ENCODE measurements at regions not wholly inside any gene's neighbourhood (a gene's known extent, or its start where the extent isn't known, plus 50 kb on each side); places are given as distances from the start of the nearest gene placed in this dataset.

GRCh38 chr2:220043990-220044335, 416.5 kb downstream of the SLC4A3 start:
- no peaks in the 10 kb centered on the region for H3K36me3 ChIP-seq (ENCODE audit: insufficient read depth, low read depth, low read length)
- no peak overlapping the region for H3K27ac ChIP-seq (ENCODE audit: low read length)
- no peaks in the 10 kb centered on the region for H3K27me3 ChIP-seq (ENCODE audit: insufficient read depth, low read length)
- H3K9me3 ChIP-seq (ENCODE audit: insufficient read depth, low read depth, low read length): no peaks in the 10 kb centered on the region
- no peak overlapping the region for H3K9ac ChIP-seq (ENCODE audit: low read depth, low read length)
- H3K4me1 ChIP-seq (ENCODE audit: insufficient read depth, low read length): peaks cover 31% of the 10 kb centered on the region; the same call in 1 of the 2 replicates
- H3K4me3 ChIP-seq (ENCODE audit: low read length): no peak overlapping the region

- H3K9ac ChIP-seq (ENCODE audit: low read depth, low read length): no peak overlapping the region
- peaks cover 31% of the 10 kb centered on the region; the same call in 1 of the 2 replicates for H3K4me1 ChIP-seq (ENCODE audit: insufficient read depth, low read length)
- H3K27ac ChIP-seq (ENCODE audit: low read length): no peak overlapping the region
- H3K27me3 ChIP-seq (ENCODE audit: insufficient read depth, low read length): no peaks in the 10 kb centered on the region
- no peaks in the 10 kb centered on the region for H3K9me3 ChIP-seq (ENCODE audit: insufficient read depth, low read depth, low read length)
- H3K36me3 ChIP-seq (ENCODE audit: insufficient read depth, low read depth, low read length): no peaks in the 10 kb centered on the region
- no peak overlapping the region for H3K4me3 ChIP-seq (ENCODE audit: low read length)
Observed at GRCh38 chr2:220044383-220044782, 417.0 kb downstream of the SLC4A3 start.

GRCh38 chr2:220046507-220046906, 419.1 kb downstream of the SLC4A3 start:
- peaks cover 26% of the 10 kb centered on the region; the same call in 1 of the 2 replicates for H3K4me1 ChIP-seq (ENCODE audit: insufficient read depth, low read length)
- no peak overlapping the region for H3K9ac ChIP-seq (ENCODE audit: low read depth, low read length)
- no peaks in the 10 kb centered on the region for H3K27me3 ChIP-seq (ENCODE audit: insufficient read depth, low read length)
- H3K9me3 ChIP-seq (ENCODE audit: insufficient read depth, low read depth, low read length): no peaks in the 10 kb centered on the region
- H3K4me3 ChIP-seq (ENCODE audit: low read length): no peak overlapping the region
- no peaks in the 10 kb centered on the region for H3K36me3 ChIP-seq (ENCODE audit: insufficient read depth, low read depth, low read length)
- H3K27ac ChIP-seq (ENCODE audit: low read length): no peak overlapping the region

GRCh38 chr2:220051716-220052115, 424.3 kb downstream of the SLC4A3 start:
- H3K36me3 ChIP-seq (ENCODE audit: insufficient read depth, low read depth, low read length): no peaks in the 10 kb centered on the region
- H3K4me1 ChIP-seq (ENCODE audit: insufficient read depth, low read length): no peaks in the 10 kb centered on the region
- no peak overlapping the region for H3K27ac ChIP-seq (ENCODE audit: low read length)
- no peak overlapping the region for H3K4me3 ChIP-seq (ENCODE audit: low read length)
- peaks cover 11% of the 10 kb centered on the region; the same call in 1 of the 2 replicates for H3K9me3 ChIP-seq (ENCODE audit: insufficient read depth, low read depth, low read length)
- no peaks in the 10 kb centered on the region for H3K27me3 ChIP-seq (ENCODE audit: insufficient read depth, low read length)
- no peak overlapping the region for H3K9ac ChIP-seq (ENCODE audit: low read depth, low read length)

- H3K27ac ChIP-seq (ENCODE audit: low read length): no peak overlapping the region
- H3K27me3 ChIP-seq (ENCODE audit: insufficient read depth, low read length): no peaks in the 10 kb centered on the region
- no peak overlapping the region for H3K4me3 ChIP-seq (ENCODE audit: low read length)
- no peaks in the 10 kb centered on the region for H3K4me1 ChIP-seq (ENCODE audit: insufficient read depth, low read length)
- H3K9ac ChIP-seq (ENCODE audit: low read depth, low read length): no peak overlapping the region
- peaks cover 11% of the 10 kb centered on the region; the same call in 1 of the 2 replicates for H3K9me3 ChIP-seq (ENCODE audit: insufficient read depth, low read depth, low read length)
- H3K36me3 ChIP-seq (ENCODE audit: insufficient read depth, low read depth, low read length): no peaks in the 10 kb centered on the region
Observed at GRCh38 chr2:220053919-220054318, 426.5 kb downstream of the SLC4A3 start.

- H3K4me3 ChIP-seq (ENCODE audit: low read length): no peak overlapping the region
- no peaks in the 10 kb centered on the region for H3K4me1 ChIP-seq (ENCODE audit: insufficient read depth, low read length)
- H3K27ac ChIP-seq (ENCODE audit: low read length): no peak overlapping the region
- H3K27me3 ChIP-seq (ENCODE audit: insufficient read depth, low read length): no peaks in the 10 kb centered on the region
- H3K36me3 ChIP-seq (ENCODE audit: insufficient read depth, low read depth, low read length): no peaks in the 10 kb centered on the region
- H3K9ac ChIP-seq (ENCODE audit: low read depth, low read length): no peak overlapping the region
- H3K9me3 ChIP-seq (ENCODE audit: insufficient read depth, low read depth, low read length): peaks cover 11% of the 10 kb centered on the region; the same call in 1 of the 2 replicates
Observed at GRCh38 chr2:220057391-220057790, 430.0 kb downstream of the SLC4A3 start.

- no peaks in the 10 kb centered on the region for H3K27me3 ChIP-seq (ENCODE audit: insufficient read depth, low read length)
- H3K36me3 ChIP-seq (ENCODE audit: insufficient read depth, low read depth, low read length): no peaks in the 10 kb centered on the region
- H3K9me3 ChIP-seq (ENCODE audit: insufficient read depth, low read depth, low read length): peaks cover 11% of the 10 kb centered on the region; the same call in 1 of the 2 replicates
- no peak overlapping the region for H3K27ac ChIP-seq (ENCODE audit: low read length)
- no peak overlapping the region for H3K9ac ChIP-seq (ENCODE audit: low read depth, low read length)
- no peak overlapping the region for H3K4me3 ChIP-seq (ENCODE audit: low read length)
- no peaks in the 10 kb centered on the region for H3K4me1 ChIP-seq (ENCODE audit: insufficient read depth, low read length)
Observed at GRCh38 chr2:220057916-220058315, 430.5 kb downstream of the SLC4A3 start.

- Histone ChIP-seq H3K4me1 (ENCODE audit: insufficient read depth, low read length) (peaks cover 3% of the 10 kb centered on the region; the same call in 1 of the 2 replicates), H3K27me3 (ENCODE audit: insufficient read depth, low read length) (no peaks in the 10 kb centered on the region), H3K4me3 (ENCODE audit: low read length) (no peak overlapping the region), H3K27ac (ENCODE audit: low read length) (no peak overlapping the region), H3K9ac (ENCODE audit: low read depth, low read length) (no peak overlapping the region), H3K36me3 (ENCODE audit: insufficient read depth, low read depth, low read length) (no peaks in the 10 kb centered on the region), H3K9me3 (ENCODE audit: insufficient read depth, low read depth, low read length) (no peaks in the 10 kb centered on the region)
Observed at GRCh38 chr2:220064111-220065030, 436.9 kb downstream of the SLC4A3 start.

GRCh38 chr2:220065581-220065980, 438.2 kb downstream of the SLC4A3 start:
- H3K36me3 ChIP-seq (ENCODE audit: insufficient read depth, low read depth, low read length): no peaks in the 10 kb centered on the region
- no peaks in the 10 kb centered on the region for H3K27me3 ChIP-seq (ENCODE audit: insufficient read depth, low read length)

GRCh38 chr2:220068846-220069245, 441.4 kb downstream of the SLC4A3 start:
- H3K27ac ChIP-seq (ENCODE audit: low read length): no peak overlapping the region
- peaks cover 3% of the 10 kb centered on the region; the same call in 1 of the 2 replicates for H3K4me1 ChIP-seq (ENCODE audit: insufficient read depth, low read length)
- H3K9ac ChIP-seq (ENCODE audit: low read depth, low read length): no peak overlapping the region
- H3K27me3 ChIP-seq (ENCODE audit: insufficient read depth, low read length): no peaks in the 10 kb centered on the region
- no peaks in the 10 kb centered on the region for H3K36me3 ChIP-seq (ENCODE audit: insufficient read depth, low read depth, low read length)
- no peaks in the 10 kb centered on the region for H3K9me3 ChIP-seq (ENCODE audit: insufficient read depth, low read depth, low read length)
- H3K4me3 ChIP-seq (ENCODE audit: low read length): no peak overlapping the region

More at GRCh38 chr2:220065581-220065980, 438.2 kb downstream of the SLC4A3 start:
- Histone ChIP-seq H3K27ac (ENCODE audit: low read length) (no peak overlapping the region), H3K9ac (ENCODE audit: low read depth, low read length) (no peak overlapping the region), H3K9me3 (ENCODE audit: insufficient read depth, low read depth, low read length) (no peaks in the 10 kb centered on the region), H3K4me3 (ENCODE audit: low read length) (no peak overlapping the region), H3K4me1 (ENCODE audit: insufficient read depth, low read length) (peaks cover 3% of the 10 kb centered on the region; the same call in 1 of the 2 replicates)

- no peak overlapping the region for H3K27ac ChIP-seq (ENCODE audit: low read length)
- H3K27me3 ChIP-seq (ENCODE audit: insufficient read depth, low read length): no peaks in the 10 kb centered on the region
- H3K4me3 ChIP-seq (ENCODE audit: low read length): no peak overlapping the region
- no peaks in the 10 kb centered on the region for H3K36me3 ChIP-seq (ENCODE audit: insufficient read depth, low read depth, low read length)
- no peaks in the 10 kb centered on the region for H3K9me3 ChIP-seq (ENCODE audit: insufficient read depth, low read depth, low read length)
- peaks cover 3% of the 10 kb centered on the region; the same call in 1 of the 2 replicates for H3K4me1 ChIP-seq (ENCODE audit: insufficient read depth, low read length)
- H3K9ac ChIP-seq (ENCODE audit: low read depth, low read length): no peak overlapping the region
Observed at GRCh38 chr2:220070349-220070748, 442.9 kb downstream of the SLC4A3 start.

GRCh38 chr2:220071696-220072095, 444.3 kb downstream of the SLC4A3 start:
- H3K4me1 ChIP-seq (ENCODE audit: insufficient read depth, low read length): peaks cover 3% of the 10 kb centered on the region; the same call in 1 of the 2 replicates
- H3K4me3 ChIP-seq (ENCODE audit: low read length): no peak overlapping the region
- no peak overlapping the region for H3K27ac ChIP-seq (ENCODE audit: low read length)
- H3K27me3 ChIP-seq (ENCODE audit: insufficient read depth, low read length): no peaks in the 10 kb centered on the region
- no peaks in the 10 kb centered on the region for H3K36me3 ChIP-seq (ENCODE audit: insufficient read depth, low read depth, low read length)
- no peak overlapping the region for H3K9ac ChIP-seq (ENCODE audit: low read depth, low read length)
- H3K9me3 ChIP-seq (ENCODE audit: insufficient read depth, low read depth, low read length): no peaks in the 10 kb centered on the region
